ENCODE measurements at regions not wholly inside any gene's neighbourhood (a gene's known extent, or its start where the extent isn't known, plus 50 kb on each side); places are given as distances from the start of the nearest gene placed in this dataset.

DNA sequence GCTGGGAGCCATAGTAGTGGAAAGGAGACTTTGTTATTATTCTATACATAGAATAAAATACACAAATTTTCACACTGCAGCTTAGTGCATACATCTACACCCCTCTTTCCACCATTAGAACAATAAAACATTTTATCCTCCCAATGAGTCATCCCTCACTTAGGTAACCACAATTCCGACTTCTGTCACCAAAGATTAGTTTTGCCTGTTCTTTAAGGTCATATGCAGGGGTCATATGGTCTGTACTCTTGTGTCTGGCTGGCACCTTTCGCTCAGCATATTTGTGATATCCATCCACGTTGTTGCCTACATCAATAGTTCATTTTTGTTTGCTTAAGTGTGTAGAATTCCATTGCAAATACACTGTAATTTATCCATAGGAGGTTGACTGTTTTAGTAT lies 399.4 kb downstream of the SHQ1 start:
- no peak for DNase-seq

DNA sequence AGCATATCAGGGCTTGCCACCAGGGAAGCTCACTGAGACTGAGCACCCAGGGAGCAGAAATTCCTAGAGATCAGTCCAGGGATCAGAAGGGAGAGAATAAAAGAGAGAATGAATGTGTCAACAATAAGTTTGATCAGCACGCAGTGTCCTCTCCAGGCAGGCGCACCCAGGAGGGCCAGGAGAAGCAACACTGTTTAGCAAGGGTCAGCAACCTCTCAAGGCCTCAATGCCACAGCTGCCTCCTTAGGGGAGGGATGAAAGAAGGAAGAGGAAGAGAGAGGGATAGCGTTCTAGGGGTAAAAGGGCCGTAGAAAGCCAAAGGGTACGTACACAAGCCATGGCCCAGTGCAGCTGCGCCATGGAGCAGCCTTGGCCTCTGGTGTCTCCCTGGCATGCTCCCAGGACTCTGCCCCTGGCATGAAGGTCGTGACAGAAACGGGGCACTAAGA lies 399.8 kb downstream of the SHQ1 start:
- no peak for DNase-seq

DNA sequence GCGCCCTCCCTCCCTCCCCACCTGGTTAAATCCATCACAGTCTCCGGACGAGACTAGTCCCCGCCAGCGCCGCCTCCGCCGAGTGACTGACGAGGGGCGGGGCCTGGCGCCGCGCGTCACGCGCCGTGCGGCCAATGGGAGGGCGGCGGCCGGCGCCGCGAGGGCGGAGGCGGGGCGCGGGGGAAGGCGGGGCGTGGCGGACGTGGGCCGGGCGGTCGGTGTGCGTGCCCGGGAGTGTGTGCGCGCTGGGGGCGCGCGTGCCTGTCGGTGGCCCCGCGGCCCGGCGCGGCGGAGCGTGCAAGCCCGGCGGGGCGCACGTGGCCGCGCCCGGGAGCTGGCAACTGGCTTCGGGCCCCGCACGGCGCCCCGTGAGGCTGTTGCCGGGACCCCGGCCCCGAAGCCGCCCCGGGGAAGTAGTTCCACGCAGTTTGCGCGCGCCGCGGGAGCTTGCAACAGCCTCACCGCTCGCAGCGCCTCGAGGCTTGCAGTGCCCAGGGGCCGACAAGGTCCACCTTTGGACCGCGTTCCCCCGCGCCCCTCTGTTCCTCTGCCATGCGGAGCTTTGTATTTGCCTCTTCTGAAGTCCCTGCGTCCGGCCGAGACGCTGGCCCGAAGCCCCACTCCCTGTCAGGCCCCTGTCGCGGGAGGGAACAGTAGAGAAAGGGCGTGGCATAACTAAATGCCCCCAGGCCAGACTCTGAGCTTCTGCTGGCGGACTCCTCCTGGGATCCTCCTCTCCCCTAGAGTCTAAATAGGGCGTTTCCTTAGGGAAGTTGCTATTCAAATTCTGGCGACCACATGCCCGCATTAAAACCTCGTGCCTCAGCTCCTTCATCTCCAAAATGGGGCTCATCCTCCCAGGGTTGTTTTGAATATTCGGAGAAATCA lies 400.9 kb downstream of the SHQ1 start:
- DNase-seq, result peak; percentile 94

DNA sequence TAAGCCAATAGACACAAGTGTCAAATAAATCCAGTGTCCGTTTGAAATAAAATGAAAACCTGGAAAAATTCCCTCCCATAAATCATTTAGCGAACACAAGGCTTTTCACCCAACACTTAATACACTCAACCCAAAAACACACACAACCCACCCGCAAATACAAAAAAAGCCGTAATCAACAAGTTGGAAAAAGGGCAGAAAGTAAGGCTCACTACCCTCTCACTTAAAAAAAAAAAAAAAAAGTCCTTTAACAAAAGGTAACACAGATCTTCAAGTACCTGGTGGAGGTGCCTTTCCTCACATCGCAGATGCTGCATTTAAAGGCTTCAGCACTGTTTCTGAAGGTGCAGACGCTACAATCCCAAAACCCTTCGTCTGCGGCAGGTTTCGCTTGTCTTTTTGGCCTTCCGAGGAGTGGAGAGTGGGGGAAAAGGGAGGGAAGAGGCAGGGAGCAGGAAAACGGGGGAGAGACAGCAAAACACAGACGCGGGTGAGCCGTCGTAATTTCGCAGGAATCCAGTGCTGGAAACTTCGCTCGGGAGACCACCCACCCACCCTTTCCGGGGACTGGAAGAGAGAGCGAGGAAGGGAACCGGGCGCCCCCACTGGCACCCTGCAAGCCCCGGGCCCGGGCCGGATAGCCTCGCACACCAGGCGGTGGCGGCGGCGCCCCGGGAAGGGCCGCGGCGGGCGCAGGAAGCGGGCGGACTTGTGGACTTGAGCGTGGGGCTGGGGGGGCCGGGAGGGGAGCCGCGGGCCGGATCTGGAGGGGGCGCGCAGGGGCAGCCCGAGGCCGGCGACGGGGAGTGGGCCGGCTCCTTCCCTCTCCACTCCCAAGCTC lies 401.8 kb downstream of the SHQ1 start, which contains the start of gene RYBP:
Gene RYBP (minus strand): TSS at position 404 of the 841 bp plus-strand sequence.
- DNase-seq, result no peak

DNA sequence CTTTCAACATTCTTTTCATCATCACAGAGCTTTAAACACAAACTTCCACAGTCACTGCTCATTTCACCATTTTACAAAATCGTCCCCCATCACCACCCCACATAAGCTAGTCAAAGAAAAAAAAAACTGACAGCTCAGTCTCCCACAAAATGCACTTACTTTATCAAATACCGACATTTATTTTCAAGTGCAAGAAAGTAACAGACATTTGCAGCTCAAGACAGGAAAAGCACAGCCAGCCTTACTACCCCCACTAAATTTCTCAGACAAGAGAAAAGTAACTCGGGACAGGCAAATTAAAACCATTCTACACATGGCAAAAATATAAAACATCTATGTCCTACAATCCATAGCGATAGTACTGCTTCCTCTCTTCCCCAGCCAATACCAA lies 402.4 kb downstream of the SHQ1 start:
- no peak for DNase-seq

DNA sequence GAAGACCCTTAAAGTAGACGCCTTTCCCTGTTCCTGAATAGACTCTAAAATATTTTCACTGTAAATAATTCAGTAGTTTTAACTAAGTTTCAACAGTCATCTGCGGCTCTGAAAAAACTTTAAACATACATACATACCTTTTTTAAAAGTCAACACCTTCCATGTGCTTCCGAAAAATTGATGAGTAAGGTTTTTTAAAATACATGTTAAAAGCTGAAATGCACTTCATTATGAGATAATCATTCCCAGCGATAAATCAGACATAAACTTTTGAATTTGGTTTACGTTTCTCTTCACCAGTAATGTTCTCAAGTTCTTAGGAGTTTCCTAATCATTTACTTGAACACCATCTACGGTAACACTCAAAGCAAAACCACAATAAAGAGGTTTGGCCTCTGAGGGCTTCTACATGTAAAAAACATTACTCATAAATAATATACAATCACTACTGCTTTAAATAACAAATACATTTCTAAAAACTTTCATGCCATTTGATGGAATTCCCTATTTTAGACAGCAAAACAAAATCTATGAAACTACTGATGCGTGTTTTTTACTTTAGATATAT lies 403.5 kb downstream of the SHQ1 start:
- no peak for DNase-seq

DNA sequence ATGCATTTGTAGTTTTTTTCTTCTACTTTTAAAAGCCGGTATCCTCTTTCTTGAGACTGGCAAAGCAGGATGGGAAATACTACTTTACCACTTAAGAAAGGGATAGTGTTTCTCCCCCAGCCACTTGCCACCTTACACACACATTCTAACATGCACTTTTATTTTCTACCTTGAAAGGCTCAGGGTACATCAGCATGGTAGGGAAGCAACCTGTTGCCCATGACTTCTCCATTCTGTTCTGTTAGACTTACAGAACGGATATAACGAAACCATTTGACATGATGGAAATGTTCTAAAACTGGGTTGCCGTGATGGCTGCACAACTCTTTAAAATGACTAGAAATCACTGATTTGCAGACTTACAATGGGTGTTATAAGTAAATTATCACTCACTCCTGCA lies 405.5 kb downstream of the SHQ1 start:
- no peak for DNase-seq

DNA sequence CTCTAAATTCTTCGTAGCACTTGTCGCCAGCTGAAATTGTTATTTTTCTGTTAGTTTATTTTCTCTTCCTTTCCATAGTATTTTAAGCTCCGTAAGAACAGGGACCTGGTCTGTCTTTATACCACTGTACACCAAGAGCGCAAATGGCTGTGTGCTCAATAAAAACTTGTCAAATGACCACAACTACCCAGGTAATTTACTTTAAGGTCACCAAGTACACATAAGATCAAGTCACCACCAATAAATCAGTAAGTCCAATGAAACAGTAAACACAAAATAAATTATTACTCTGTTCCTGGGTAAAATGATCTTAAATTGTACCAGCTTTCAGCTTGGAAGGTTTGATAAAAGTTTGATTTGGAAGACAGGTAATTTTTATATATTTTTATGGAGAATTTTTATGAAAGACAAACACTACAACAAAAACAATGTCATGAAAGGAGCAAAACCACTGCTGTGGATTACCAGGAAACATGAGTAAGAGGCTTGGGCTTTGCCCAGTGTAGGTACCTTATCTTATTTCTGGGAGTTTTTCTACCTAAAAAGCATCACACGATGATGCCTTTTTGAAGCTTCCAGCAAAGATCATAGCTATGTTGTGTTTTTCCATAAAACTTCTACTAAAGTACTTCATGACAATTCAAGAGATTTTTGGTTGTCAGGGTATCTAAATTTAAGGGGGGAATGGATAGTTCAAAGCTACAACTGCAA lies 406.8 kb downstream of the SHQ1 start:
- DNase-seq, result no peak

DNA sequence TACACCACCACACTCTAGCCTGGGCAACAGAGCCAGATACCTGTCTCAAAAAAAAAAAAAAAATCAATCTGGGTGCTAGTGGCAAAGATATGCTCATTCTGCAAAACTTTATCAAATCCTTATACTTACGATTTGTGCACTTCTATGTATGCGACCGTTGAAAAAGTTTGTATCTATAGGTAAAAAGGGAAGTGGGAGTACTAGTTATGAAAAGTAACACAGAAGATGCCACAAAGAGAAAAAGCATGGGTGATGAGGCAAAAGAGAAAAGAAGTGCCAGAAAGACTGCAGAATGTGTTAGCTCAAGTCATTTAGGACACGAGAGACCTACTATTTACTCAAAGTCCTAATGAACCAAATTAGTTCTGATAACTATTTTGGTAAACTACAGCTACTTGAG lies 407.8 kb downstream of the SHQ1 start:
- no peak for DNase-seq

DNA sequence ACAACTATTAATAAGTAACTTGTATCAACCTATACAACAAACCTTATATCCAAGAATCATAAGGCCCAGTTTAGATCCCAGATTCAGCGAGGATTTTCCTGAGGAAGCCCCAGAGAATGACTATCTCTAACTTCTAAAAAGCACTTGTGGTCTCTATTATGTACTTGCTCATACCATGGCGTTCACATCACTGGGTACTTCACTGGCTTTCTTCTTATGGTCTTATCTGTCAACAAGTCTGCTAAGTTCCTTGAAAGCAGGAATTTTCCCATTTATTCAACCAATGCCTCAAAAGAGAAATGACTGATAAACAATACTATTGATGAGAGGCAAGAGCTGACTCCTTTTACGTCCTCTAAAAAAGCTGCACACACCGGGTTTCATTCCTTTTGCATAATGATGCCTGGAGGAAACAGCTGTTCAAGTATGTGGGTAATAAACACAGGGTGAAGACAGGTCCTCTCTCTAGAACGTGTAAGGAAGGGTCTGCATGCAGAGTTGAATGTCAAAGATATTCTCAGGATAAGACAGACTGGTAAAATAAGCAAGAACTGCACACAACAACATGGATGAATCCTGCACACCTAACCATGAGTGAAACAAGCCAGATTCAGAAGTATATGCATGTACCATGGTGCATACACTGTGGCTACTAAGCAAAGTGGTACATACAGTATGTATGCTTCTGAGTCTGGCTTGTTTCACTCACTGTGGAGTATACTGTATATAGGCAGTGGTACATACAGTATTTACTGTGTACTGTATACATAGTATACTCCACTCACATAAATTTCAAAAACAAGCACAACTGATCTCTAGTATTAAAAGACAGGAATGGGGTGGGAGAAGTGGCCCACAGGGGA lies 408.7 kb downstream of the SHQ1 start:
- no peak for DNase-seq

DNA sequence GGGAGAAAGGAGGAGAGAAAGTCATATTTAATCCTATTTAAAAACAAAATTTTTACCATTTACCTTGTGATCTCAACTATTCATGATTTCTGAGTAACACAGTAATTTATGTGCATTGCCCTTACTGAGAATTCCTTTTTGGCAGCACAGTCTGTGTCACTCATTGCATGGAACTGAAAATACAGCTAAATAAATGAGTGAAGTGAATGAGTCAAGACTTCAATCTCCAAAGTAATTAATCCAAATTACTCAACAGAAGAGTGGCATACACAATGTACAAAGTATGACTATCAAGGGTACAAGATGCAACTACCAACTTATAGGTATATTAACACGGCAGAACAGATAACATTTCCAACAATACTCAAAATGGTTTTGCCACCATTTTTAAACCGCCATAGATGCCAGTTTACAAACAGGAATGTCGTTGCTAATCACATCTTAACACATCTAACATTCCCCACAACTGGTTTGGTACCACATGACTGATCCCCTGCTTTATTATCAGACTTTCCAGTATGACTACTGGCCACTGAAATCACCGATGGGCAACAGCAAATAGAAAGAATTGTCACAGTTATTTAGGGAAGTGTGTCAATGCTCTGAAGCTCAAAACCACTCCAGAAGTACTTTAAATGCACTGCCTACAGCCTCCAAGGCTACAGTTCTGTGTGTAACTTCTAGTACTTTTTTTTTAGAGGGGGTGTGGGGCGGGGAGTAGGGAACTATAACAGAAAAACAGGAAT lies 410.4 kb downstream of the SHQ1 start:
- DNase-seq, result no peak

DNA sequence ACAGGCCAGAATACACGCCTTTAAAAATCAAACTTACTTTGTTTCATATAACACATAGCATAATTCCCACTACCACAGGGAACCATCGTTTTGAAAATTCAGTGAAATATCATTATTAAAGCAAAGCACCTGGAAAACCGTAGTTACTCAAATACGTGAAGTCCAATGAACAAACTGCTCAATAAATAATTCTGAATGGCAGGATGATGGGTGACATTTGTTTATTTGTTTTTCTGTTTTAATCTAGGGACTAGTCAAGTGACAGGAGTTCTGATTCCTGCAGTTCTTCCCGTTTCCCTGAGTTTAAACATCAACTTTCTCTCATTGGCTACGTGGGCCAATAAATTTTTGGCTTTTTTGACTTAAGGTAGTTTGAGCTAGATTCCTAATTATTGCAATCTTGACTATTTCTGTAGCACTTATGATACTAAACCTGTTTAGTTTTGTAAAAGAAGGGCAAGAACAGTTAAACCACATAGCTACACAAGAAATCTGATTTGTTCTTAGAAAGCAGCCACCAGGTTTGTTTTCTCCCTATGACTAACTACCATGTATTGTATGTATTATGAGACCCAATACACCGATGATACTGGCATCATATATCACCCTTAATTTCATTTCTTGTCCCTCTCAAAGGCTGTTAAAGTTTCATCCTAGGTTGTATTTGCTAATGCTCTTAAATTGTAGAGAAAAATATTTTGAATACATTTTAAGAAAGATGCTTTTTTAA lies 411.2 kb downstream of the SHQ1 start:
- no peak for DNase-seq

DNA sequence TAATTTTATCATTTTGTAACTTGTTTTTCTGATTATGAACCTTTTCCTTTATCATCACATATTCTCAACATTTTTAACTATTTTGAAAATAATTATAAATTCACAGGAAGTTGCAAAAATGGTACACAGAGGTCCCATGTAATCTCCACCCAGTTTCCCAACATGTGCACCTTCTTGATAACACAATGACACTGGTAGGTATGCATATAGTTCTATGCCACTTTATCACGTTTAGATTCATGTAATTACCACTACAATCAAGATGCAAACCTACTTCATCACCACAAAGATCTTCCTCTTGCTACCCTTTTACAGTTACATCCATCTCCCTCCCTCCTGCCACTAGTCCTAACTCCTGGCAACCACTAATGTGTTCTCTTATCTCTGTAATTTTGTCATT lies 413.9 kb downstream of the SHQ1 start:
- no peak for DNase-seq

DNA sequence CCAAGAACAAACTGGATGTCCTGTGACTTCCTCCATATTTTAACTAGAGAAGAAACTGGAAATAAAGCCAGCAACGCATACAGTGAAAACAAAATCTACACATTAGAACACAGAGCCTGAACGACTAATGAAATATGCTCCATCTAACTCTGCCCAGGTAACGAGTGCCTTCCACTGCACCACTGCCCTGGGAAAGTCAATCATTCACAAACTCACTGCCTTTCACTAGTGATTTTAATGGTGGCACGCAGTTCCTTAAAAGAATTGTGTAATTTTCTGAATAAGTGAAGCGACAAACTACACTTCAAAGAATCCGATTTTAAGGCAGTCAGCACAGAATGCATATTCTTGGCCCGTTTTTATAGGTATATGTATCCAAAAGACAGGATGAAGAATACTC lies 416.0 kb downstream of the SHQ1 start:
- no peak for DNase-seq

DNA sequence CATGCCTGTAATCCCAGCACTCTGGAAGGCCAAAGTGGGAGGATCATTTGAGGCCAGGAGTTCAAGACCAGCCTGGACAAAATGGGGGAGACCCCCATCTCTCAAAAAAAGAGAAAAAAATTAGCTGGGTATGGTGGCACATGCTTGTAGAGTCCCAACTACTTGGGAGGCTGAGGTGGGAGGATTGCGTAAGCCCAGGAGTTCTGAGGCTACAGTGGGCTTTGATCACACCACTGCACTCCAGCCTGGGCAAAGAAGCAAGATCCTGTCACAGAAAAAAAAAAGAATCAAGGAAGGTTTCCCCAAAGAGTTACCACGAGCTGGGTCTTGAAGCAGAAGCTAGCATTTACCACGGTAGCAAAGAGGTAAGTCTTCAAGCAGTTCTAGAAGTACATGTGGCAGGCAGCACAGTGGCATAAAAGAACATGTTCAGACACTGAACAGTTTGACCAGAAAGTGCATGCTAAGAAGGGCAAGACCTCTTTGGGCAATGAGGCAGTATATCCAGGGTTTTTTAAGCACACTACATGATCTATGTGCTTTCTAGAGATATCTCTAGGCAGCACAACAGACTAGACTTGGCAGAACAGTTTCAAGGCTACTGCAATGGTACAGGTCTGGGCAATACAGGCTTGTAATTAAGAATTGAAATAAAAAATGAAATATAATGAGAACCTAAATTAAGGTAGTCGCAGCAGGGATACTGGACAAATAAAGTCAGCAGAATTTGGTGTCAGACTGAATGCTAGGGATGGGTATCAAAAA lies 418.5 kb downstream of the SHQ1 start:
- no peak for DNase-seq

DNA sequence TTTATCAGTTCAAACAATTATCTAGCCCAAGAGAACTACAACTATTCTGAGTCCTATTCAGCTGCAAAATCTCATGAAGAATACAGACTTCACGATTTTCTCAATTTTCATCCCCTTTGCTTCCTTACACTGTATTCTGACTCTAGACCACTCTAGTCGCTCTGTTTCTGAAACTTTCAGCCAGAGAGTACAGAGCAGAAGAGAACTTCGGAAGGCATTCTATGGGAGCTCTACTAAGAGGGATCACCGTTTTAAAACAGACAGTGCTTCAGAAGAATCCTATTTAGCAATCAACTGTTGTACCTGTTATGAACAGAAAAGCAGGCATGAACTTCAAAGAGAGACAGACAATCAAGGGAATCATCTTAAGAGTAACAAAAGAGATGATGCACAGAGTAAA lies 419.4 kb downstream of the SHQ1 start:
- no peak for DNase-seq

DNA sequence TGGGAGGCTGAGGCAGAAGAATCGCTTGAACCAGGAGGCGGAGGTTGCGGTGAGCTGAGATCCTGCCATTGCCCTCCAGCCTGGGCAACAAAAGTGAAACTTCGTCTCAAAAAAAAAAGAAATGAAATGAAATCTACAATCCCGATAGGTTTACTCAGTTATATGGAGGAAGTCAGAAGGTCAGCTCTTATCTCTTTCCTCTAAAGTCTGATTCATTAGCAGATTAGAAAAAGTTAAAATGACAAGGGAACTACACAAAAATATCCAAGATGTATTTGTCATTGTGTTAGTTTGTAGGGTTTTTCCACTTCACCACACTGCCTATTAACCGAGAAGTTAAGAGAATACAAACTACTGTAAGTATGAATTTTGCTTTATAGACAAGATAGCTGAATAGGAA lies 420.6 kb downstream of the SHQ1 start:
- no peak for DNase-seq

DNA sequence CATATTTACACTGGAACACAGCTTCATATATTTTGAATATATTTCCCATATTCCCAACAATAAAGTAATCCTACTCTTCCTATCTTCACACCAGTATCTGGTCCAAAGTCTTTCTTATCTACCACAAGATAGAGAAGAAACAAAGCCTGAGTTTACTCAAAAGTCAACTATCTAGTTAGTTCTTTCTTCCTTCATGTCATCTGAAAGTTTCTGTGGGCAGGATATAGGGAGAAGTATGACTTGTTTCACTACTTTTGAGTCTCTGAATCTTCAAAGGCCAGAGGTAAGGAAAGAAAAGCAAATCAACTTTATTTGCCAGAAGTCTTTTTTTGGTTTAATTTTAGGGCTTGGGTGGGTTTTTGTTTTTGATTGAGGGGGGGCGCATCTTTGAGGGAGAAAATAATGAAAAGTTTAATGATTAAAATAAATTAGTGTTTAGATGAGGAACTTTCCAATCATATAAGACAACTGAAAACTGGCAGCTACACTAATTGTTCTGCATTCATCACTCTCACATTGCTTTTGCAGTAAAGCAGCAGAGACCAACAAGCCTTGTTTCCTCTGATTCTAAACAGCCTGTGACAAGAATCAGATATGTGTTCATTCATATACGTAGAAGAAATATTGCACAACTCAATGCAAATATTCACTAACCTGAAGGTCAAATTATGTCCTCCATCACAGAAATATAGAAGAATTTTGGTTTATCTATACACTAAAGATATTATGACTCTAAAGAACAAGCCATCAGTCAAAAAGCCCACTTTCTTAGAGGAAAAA lies 421.4 kb downstream of the SHQ1 start:
- no peak for DNase-seq

DNA sequence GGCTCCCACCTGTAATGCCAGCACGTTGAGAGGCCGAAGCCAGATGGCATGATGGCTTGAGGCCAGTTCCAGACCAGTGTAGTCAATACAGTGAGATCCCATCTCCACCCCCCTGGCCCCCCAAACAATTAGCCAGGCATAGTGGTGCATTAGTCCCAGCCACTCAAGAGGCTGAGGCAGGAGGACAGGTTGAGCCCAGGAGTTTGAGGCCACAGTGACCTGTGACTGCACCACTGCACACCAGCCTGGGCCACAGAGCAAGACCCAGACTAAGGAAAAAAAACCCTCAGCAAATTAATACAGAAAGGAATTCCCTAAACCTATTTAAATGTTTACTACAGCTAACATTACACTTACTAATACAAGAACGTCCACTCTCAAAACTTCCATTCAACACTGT lies 424.6 kb downstream of the SHQ1 start:
- no peak for DNase-seq

Data from left hindlimb (tissue), 1 donor.